Duodenal mucosa (tissue), 2 donors: ENCODE measurements at regions not wholly inside any gene's neighbourhood (a gene's known extent, or its start where the extent isn't known, plus 50 kb on each side); places are given as distances from the start of the nearest gene placed in this dataset.

Source experiments
- H3K27ac ChIP-seq: one replicate; pipeline ENCODE4 v1.7.0; 2013; ENCODE audit warnings: low read depth, low read length
- H3K27me3 ChIP-seq, 2 donors: one replicate each; pipeline ENCODE4 v1.7.0; 2013; ENCODE audit warnings: low read length in 2 of 2, control low read depth in 1 of 2; ENCODE audit not compliant: insufficient read depth in 2 of 2, control insufficient read depth in 1 of 2
- H3K36me3 ChIP-seq, 2 donors: one replicate each; pipeline ENCODE4 v1.7.0; 2013; ENCODE audit warnings: low read length in 2 of 2, control low read depth in 1 of 2; ENCODE audit not compliant: insufficient read depth in 2 of 2, control insufficient read depth in 1 of 2
- H3K4me1 ChIP-seq, 2 donors: one replicate each; pipeline ENCODE4 v1.7.0; 2013; ENCODE audit warnings: low read length in 2 of 2, control low read depth in 1 of 2; ENCODE audit not compliant: insufficient read depth in 2 of 2, control insufficient read depth in 1 of 2
- H3K4me3 ChIP-seq, 2 donors: one replicate each; pipeline ENCODE4 v1.7.0; 2013; ENCODE audit warnings: low read length in 2 of 2, low read depth in 1 of 2
- H3K9ac ChIP-seq, 2 donors: one replicate each; pipeline ENCODE4 v1.7.0; 2013; ENCODE audit warnings: low read length in 2 of 2, low read depth in 1 of 2
- H3K9me3 ChIP-seq, 2 donors: one replicate each; pipeline ENCODE4 v1.7.0; 2013; ENCODE audit warnings: low read length in 2 of 2, control low read depth in 1 of 2; ENCODE audit not compliant: control insufficient read depth in 1 of 2

GRCh38 chr4:137067735-137068134 lies 464.6 kb downstream of the PCDH18 start:
- Histone ChIP-seq H3K27me3 (no peaks in the 10 kb centered on the region), H3K9ac (no peak overlapping the region), H3K4me3 (no peak overlapping the region), H3K36me3 (no peaks in the 10 kb centered on the region), H3K27ac (no peak overlapping the region), H3K4me1 (no peaks in the 10 kb centered on the region), H3K9me3 (no peaks in the 10 kb centered on the region)

GRCh38 chr4:137065311-137065710 lies 467.0 kb downstream of the PCDH18 start:
- no peaks in the 10 kb centered on the region for H3K9me3 ChIP-seq
- no peaks in the 10 kb centered on the region for H3K27me3 ChIP-seq
- H3K9ac ChIP-seq, result no peak overlapping the region
- H3K4me1 ChIP-seq, result no peaks in the 10 kb centered on the region
- no peak overlapping the region for H3K4me3 ChIP-seq
- no peaks in the 10 kb centered on the region for H3K36me3 ChIP-seq
- H3K27ac ChIP-seq, result no peak overlapping the region

GRCh38 chr4:137063961-137064360 lies 468.3 kb downstream of the PCDH18 start:
- H3K9ac ChIP-seq, result no peak overlapping the region
- no peaks in the 10 kb centered on the region for H3K27me3 ChIP-seq
- H3K4me3 ChIP-seq, result no peak overlapping the region
- H3K36me3 ChIP-seq, result no peaks in the 10 kb centered on the region
- no peaks in the 10 kb centered on the region for H3K9me3 ChIP-seq
- no peaks in the 10 kb centered on the region for H3K4me1 ChIP-seq
- H3K27ac ChIP-seq, result no peak overlapping the region

GRCh38 chr4:137043184-137043583 lies 489.1 kb downstream of the PCDH18 start:
- Histone ChIP-seq H3K9ac (no peak overlapping the region), H3K4me1 (no peaks in the 10 kb centered on the region), H3K27ac (no peak overlapping the region), H3K27me3 (no peaks in the 10 kb centered on the region), H3K9me3 (no peaks in the 10 kb centered on the region), H3K4me3 (no peak overlapping the region), H3K36me3 (no peaks in the 10 kb centered on the region)

GRCh38 chr4:137039370-137039769 lies 492.9 kb downstream of the PCDH18 start:
- Histone ChIP-seq H3K4me1 (no peaks in the 10 kb centered on the region), H3K4me3 (no peak overlapping the region), H3K36me3 (no peaks in the 10 kb centered on the region), H3K9ac (no peak overlapping the region), H3K9me3 (no peaks in the 10 kb centered on the region), H3K27me3 (no peaks in the 10 kb centered on the region), H3K27ac (no peak overlapping the region)

GRCh38 chr4:137032222-137032621 lies 500.1 kb downstream of the PCDH18 start:
- H3K4me1 ChIP-seq, result no peaks in the 10 kb centered on the region
- no peak overlapping the region for H3K9ac ChIP-seq
- H3K27me3 ChIP-seq, result no peaks in the 10 kb centered on the region
- no peak overlapping the region for H3K27ac ChIP-seq
- peaks cover 0 to 4% of the 10 kb centered on the region in 2 donors for H3K9me3 ChIP-seq
- no peaks in the 10 kb centered on the region for H3K36me3 ChIP-seq
- no peak overlapping the region for H3K4me3 ChIP-seq

GRCh38 chr4:137029026-137029425 lies 503.3 kb downstream of the PCDH18 start:
- H3K36me3 ChIP-seq, result no peaks in the 10 kb centered on the region
- no peak overlapping the region for H3K4me3 ChIP-seq
- no peak overlapping the region for H3K9ac ChIP-seq
- H3K4me1 ChIP-seq, result no peaks in the 10 kb centered on the region
- H3K9me3 ChIP-seq, result peaks cover 0 to 4% of the 10 kb centered on the region in 2 donors
- no peaks in the 10 kb centered on the region for H3K27me3 ChIP-seq
- H3K27ac ChIP-seq, result no peak overlapping the region

GRCh38 chr4:137025484-137026059 lies 506.7 kb downstream of the PCDH18 start:
- H3K9me3 ChIP-seq, result no peaks in the 10 kb centered on the region
- no peak overlapping the region for H3K27ac ChIP-seq
- no peaks in the 10 kb centered on the region for H3K36me3 ChIP-seq
- no peak overlapping the region for H3K9ac ChIP-seq
- no peaks in the 10 kb centered on the region for H3K4me1 ChIP-seq
- H3K27me3 ChIP-seq, result no peaks in the 10 kb centered on the region
- no peak overlapping the region for H3K4me3 ChIP-seq

GRCh38 chr4:137015426-137016409 lies 516.6 kb downstream of the PCDH18 start:
- Histone ChIP-seq H3K4me3 (no peak overlapping the region), H3K4me1 (no peaks in the 10 kb centered on the region), H3K27me3 (no peaks in the 10 kb centered on the region), H3K27ac (no peak overlapping the region), H3K9me3 (peaks cover 0 to 3% of the 10 kb centered on the region in 2 donors), H3K36me3 (no peaks in the 10 kb centered on the region), H3K9ac (no peak overlapping the region)

- H3K27me3 ChIP-seq, result no peaks in the 10 kb centered on the region
- H3K4me1 ChIP-seq, result no peaks in the 10 kb centered on the region
- H3K27ac ChIP-seq, result no peak overlapping the region
- H3K4me3 ChIP-seq, result no peak overlapping the region
- no peaks in the 10 kb centered on the region for H3K36me3 ChIP-seq
- peaks cover 3 to 15% of the 10 kb centered on the region in 2 donors for H3K9me3 ChIP-seq
- H3K9ac ChIP-seq, result no peak overlapping the region
Observed at GRCh38 chr4:137000432-137000831, 531.9 kb downstream of the PCDH18 start.
